A549 (cell line): ENCODE measurements at regions not wholly inside any gene's neighbourhood (a gene's known extent, or its start where the extent isn't known, plus 50 kb on each side); places are given as distances from the start of the nearest gene placed in this dataset.

Experiments
- ATAC-seq, 2 experiments: fragments of 200-7000 bp in 1 of 2; fragments of >200 bp in 1 of 2; cut with Nextera tagmentation in 1 of 2; cut with Tn5 transposase in 1 of 2; 3 replicates each; pipeline versions ENCODE4 v1.8.0 to v1.9.1; 2018 to 2020; ENCODE audit warnings: mild to moderate bottlenecking in 1 of 2, moderate library complexity in 1 of 2
- CTCF ChIA-PET: fragments of 300-600 bp; sonication (Branson Sonifier 250); formaldehyde crosslinking; extraction: SDS; loops from one replicate; lab custom pipeline; 2021; ENCODE audit warnings: antibody characterized with exemption, inconsistent platforms; lab: Yijun Ruan, JAX
- POLR2A ChIA-PET: fragments of 350-600 bp; formaldehyde crosslinking; extraction: SDS; loops from one replicate; lab custom pipeline; 2021; ENCODE audit warnings: antibody characterized with exemption, inconsistent platforms; lab: Yijun Ruan, JAX
- DNase-seq, 2 experiments: peaks; one replicate each; pipeline versions ENCODE4 v3.0.0 to v3.0.0-alpha.2; 2011 to 2016; ENCODE audit warnings: low read depth in 1 of 2, low spot score in 1 of 2
- FAIRE-seq: peaks from 2 replicates; lab custom pipeline; 2011; peaks lifted over from hg19 to GRCh38; lab: Jason Lieb, UNC
- H3K27ac ChIP-seq, 2 experiments: fragments of >200 bp; sonication (Bioruptor Twin); formaldehyde crosslinking; 3 replicates each; pipeline ENCODE4 v1.5.1; 2016 to 2017
- H3K4me1 ChIP-seq: fragments of >200 bp; sonication (Bioruptor Twin); formaldehyde crosslinking; 3 replicates; pipeline ENCODE4 v1.6.1; 2016
- H3K4me2 ChIP-seq: fragments of >200 bp; sonication (Bioruptor Twin); formaldehyde crosslinking; 3 replicates; pipeline ENCODE4 v1.6.1; 2016
- H3K4me3 ChIP-seq: fragments of >200 bp; sonication (Bioruptor Twin); formaldehyde crosslinking; 3 replicates; pipeline ENCODE4 v1.5.1; 2016
- H3K9me3 ChIP-seq: fragments of >200 bp; sonication (Bioruptor Twin); formaldehyde crosslinking; 3 replicates; pipeline ENCODE4 v1.6.1; 2016
- BHLHE40 ChIP-seq: IDR thresholded peaks from 2 replicates; pipeline ENCODE4 v1.6.1; 2012; ENCODE audit warnings: low read depth, low read length, inconsistent platforms
- CBX2 ChIP-seq: fragments of 200-600 bp; sonication (generic); IDR thresholded peaks from 2 replicates; pipeline ENCODE4 v1.6.1; 2016; ENCODE audit warnings: low read depth, mild to moderate bottlenecking, borderline replicate concordance
- CTCF ChIP-seq: fragments of >200 bp; sonication (Bioruptor Twin); formaldehyde crosslinking; IDR thresholded peaks from 3 replicates; pipeline ENCODE4 v1.5.1; 2016
- EHF ChIP-seq: fragments of 250-450 bp; sonication (Bioruptor Pico); IDR thresholded peaks from 2 replicates; pipeline ENCODE4 v1.5.0; 2020; ENCODE audit warnings: mild to moderate bottlenecking
- EHMT2 ChIP-seq: fragments of 200-600 bp; sonication (generic); IDR thresholded peaks from 2 replicates; pipeline ENCODE4 v1.6.1; 2016; ENCODE audit warnings: antibody characterized with exemption, low read depth, mild to moderate bottlenecking, moderate library complexity
- ESRRA ChIP-seq: fragments of 150-350 bp; IDR thresholded peaks from 2 replicates; pipeline ENCODE4 v1.6.1; 2014; ENCODE audit warnings: mild to moderate bottlenecking, low read length, borderline replicate concordance
- FOSL2 ChIP-seq, 2 experiments: fragments of 450-650 bp in 1 of 2; fragments of >200 bp in 1 of 2; sonication (Bioruptor Twin) in 1 of 2; formaldehyde crosslinking; IDR thresholded peaks; 2 replicates each; pipeline versions ENCODE4 v1.5.0 to v1.6.1; 2016 to 2020; ENCODE audit warnings: mild to moderate bottlenecking in 1 of 2, moderate library complexity in 1 of 2
- FOXS1 ChIP-seq: fragments of 250-450 bp; sonication (Bioruptor Pico); IDR thresholded peaks from 2 replicates; pipeline ENCODE4 v1.5.0; 2020; ENCODE audit warnings: mild to moderate bottlenecking, moderate library complexity
- GATA3 ChIP-seq: IDR thresholded peaks from 2 replicates; pipeline ENCODE4 v1.6.1; 2012; ENCODE audit warnings: borderline replicate concordance
- HDAC2 ChIP-seq: fragments of 200-600 bp; sonication (generic); IDR thresholded peaks from 2 replicates; pipeline ENCODE4 v1.6.1; 2016
- KDM1A ChIP-seq: fragments of 200-600 bp; sonication (generic); IDR thresholded peaks from 2 replicates; pipeline ENCODE4 v1.6.1; 2016; ENCODE audit warnings: low read depth, mild to moderate bottlenecking
- MAFK ChIP-seq: fragments of 450-650 bp; IDR thresholded peaks from 2 replicates; pipeline ENCODE4 v1.6.1; 2014; ENCODE audit not compliant: partially characterized antibody
- MAX ChIP-seq: IDR thresholded peaks from 2 replicates; pipeline ENCODE4 v1.6.1; 2012
- MAZ ChIP-seq: fragments of 150-350 bp; IDR thresholded peaks from 2 replicates; pipeline ENCODE4 v1.6.1; 2014; ENCODE audit warnings: antibody characterized with exemption, low read depth, low read length, borderline replicate concordance
- MYC ChIP-seq: IDR thresholded peaks from 2 replicates; pipeline ENCODE4 v1.6.1; 2012; ENCODE audit warnings: mild to moderate bottlenecking, inconsistent platforms, low read length, improper control_type of control experiment, borderline replicate concordance
- NR3C1 ChIP-seq: fragments of >200 bp; sonication (Bioruptor Twin); formaldehyde crosslinking; IDR thresholded peaks from 3 replicates; pipeline ENCODE4 v1.6.1; 2017
- POLR2A ChIP-seq: IDR thresholded peaks from 2 replicates; pipeline ENCODE4 v1.6.1; 2012; ENCODE audit warnings: mild to moderate bottlenecking, low read length
- POLR2AphosphoS2 ChIP-seq: conservative IDR thresholded peaks from 2 replicates; pipeline ENCODE4 v1.6.1; 2012; ENCODE audit warnings: low read length, improper control_type of control experiment, inconsistent platforms
- REST ChIP-seq: fragments of 200-600 bp; sonication (generic); IDR thresholded peaks from 2 replicates; pipeline ENCODE4 v1.6.1; 2016; ENCODE audit warnings: antibody characterized with exemption, mild to moderate bottlenecking, moderate library complexity
- RNF2 ChIP-seq: fragments of 200-600 bp; sonication (generic); IDR thresholded peaks from 2 replicates; pipeline ENCODE4 v1.6.1; 2016; ENCODE audit warnings: low read depth, mild to moderate bottlenecking, antibody characterized with exemption, moderate library complexity, borderline replicate concordance
- ZC3H11A ChIP-seq: fragments of 450-650 bp; IDR thresholded peaks from 2 replicates; pipeline ENCODE4 v1.6.1; 2014; ENCODE audit warnings: antibody characterized with exemption, mild to moderate bottlenecking
- WGBS: methylation state at CpG from one replicate; pipeline ENCODE4 v1.1.6; 2017; ENCODE audit errors: missing lambda C conversion rate; 5-methylcytosine and 5-hydroxymethylcytosine counted together

- ChIA-PET CTCF (no interaction called here), POLR2A (no interaction called here)
- 1% methylated on average over 4 of the region's 4 CpGs for WGBS
- ATAC-seq (no peak), FAIRE-seq (no peak), DNase-seq (no peak)
- no peaks in the 10 kb centered on the region for H3K9me3 ChIP-seq
- TF ChIP-seq NR3C1 (no peak), MAX (no peak), GATA3 (no peak), EHF (CRISPR knock-in tag) (no peak), ZC3H11A (no peak), BHLHE40 (no peak), FOSL2 (IDR thresholded peaks at IDR 0.05) (no peak), FOSL2 (CRISPR knock-in tag; IDR thresholded peaks at IDR 0.05) (no peak), POLR2A (no peak), FOXS1 (no peak), ESRRA (no peak), CTCF (no peak), MAZ (no peak), POLR2AphosphoS2 (no peak), HDAC2 (no peak), RNF2 (no peak), KDM1A (no peak), EHMT2 (no peak)
- TF ChIP-seq, all 56 proteins: peak for 0
- H3K4me3 ChIP-seq = no peak overlapping the region
- H3K4me1 ChIP-seq = no peaks in the 10 kb centered on the region
- H3K4me2 ChIP-seq = no peak overlapping the region
- H3K27ac ChIP-seq = no peak overlapping the region
These were observed 107.5 kb upstream of the AJAP1 start for GRCh38 chr1:4546911-4547310.

GRCh38 chr1:4549930-4550329, 104.5 kb upstream of the AJAP1 start:
- ATAC-seq = no peak
- H3K4me3 ChIP-seq = no peak overlapping the region
- H3K4me1 ChIP-seq = no peaks in the 10 kb centered on the region
- POLR2A ChIA-PET = no interaction called here
- H3K9me3 ChIP-seq = no peaks in the 10 kb centered on the region
- FAIRE-seq = no peak
- H3K4me2 ChIP-seq = no peak overlapping the region
- TF ChIP-seq EHMT2 (peak; percentile 80; the same call in 1 of the 2 replicates), MAFK (no peak), CBX2 (no peak), MYC (no peak), REST (peak; percentile 84)
- TF ChIP-seq, all 56 proteins: peak for 2
- H3K27ac ChIP-seq = no peak overlapping the region
- 2% methylated on average over 3 of the region's 3 CpGs for WGBS
- DNase-seq = no peak
- CTCF ChIA-PET = no interaction called here
